Hematopoietic multipotent progenitor cell treated with erythropoietin and hydrocortisone succinate and interleukin-3 and kit ligand, for 6 days (in vitro differentiated cells): ENCODE measurements at regions not wholly inside any gene's neighbourhood (a gene's known extent, or its start where the extent isn't known, plus 50 kb on each side); places are given as distances from the start of the nearest gene placed in this dataset.

Source experiments
- DNase-seq: peaks from one replicate; pipeline ENCODE4 v3.0.0-alpha.2; 2015

DNA sequence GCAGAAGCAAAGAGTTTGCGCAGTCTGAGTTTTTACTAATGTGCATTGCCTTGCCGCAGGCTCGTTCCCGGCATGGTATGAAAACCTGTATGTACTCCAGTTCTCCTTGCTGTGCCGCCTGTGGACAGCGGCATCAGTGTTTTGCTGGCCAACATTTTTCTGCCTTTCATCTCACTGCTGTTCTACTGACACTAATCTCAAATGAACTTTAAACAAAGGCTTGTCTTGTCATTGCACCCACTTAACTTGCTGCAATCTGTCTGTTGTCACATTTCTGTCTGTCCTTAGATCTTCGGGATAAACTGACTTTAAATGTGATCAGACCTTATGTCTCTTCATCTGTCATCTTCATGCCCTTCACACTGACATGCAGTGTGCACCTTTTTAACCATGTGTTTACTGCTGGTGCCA, 71.7 kb upstream of the ZNRF2 start:
- no peak for DNase-seq

GRCh38 chr7:30213637-30214036, 70.8 kb upstream of the ZNRF2 start:
- no peak for DNase-seq

- no peak for DNase-seq
Measured at GRCh38 chr7:30214651-30215137, 69.7 kb upstream of the ZNRF2 start.

GRCh38 chr7:30221764-30222163, 62.6 kb upstream of the ZNRF2 start:
- DNase-seq: no peak

DNA sequence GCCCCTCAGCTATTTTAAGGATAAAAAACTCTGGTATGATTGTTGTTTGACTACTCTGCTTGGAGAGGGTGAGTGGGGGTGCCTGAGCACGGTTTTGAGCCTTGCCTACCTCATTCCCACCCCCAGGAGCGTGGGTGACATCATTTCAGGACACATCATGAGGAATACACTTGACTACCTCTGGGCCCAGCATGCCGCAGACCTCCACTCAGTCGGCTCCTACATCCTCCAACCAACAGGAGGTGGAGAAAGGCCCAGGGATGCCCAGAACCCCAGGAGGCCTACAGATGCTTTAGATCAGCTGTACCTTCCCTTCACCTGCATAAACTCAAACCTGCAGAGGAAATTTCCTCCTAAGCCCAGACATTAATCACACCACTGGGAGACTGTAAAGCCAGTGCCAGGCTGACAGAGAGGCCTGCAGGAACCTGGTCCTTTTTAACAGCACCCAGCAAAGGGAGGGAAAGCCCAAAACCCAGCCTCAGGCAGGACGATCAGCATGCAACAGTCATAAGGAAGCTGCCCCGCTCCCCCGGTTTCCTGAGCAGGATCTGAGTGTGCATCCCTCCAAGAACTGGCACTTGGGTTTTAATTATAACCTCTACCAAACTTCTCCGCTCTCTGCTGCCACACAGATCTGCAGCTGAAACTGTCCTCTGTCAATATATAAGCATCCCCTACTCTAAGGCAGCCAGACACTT, 61.7 kb upstream of the ZNRF2 start:
- DNase-seq: no peak

DNA sequence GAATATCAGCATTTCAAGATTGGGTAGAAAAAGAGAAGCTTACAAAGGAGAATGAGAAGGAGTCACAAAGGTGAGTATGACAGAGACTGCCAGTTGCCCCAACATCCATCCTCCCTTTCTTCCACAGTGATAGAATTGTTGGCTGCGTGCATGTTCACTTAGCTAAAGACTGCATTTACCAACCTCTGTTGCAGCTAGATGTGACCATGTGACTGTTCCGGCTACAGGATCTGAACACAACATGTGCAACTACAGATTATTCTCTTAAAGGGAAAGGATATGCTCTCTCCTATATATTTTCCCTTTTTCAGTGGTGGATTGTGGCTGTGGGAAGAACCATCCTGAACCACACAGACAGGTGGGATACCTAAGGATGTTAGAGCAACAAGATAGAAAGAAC, 60.5 kb upstream of the ZNRF2 start:
- no peak for DNase-seq

- peak; percentile 48 for DNase-seq
Measured at GRCh38 chr7:30224511-30225062, 59.8 kb upstream of the ZNRF2 start.

DNA sequence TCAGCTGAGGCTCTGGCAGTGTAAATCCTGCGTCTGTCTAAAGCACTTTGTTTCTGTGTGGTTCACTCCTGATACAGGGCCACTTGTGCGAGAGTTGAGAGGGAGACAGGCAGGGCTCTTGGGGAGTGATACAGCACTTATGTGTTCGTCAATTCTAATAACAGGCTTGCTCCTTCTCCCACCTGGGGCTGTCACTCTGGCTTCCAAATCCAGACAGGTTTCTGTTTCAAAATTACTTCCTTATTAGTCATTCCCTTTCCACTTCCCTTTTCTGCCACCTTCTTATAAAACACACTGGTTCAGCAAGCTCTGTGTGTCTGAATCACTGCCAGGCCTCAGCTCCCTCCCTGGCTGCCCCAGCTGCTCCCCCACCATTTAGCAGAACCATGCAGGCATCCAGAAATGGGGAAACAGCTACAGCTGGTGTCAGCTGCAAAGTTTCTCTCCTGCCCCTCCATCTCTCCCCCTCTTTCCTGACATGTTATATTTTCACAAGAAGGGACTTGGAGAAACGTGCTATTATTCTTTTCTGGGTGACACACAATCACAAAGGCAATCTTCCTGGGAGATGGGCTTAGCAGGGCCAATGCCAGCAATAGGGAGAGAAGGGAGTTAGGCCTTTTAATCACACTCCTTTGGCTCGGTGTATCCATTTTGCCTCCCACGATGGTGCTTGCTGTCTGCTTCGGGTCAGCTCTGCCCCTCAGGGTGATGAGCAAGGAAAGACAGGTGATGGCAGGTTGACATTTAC, 58.4 kb upstream of the ZNRF2 start:
- peak; percentile 67 for DNase-seq

DNA sequence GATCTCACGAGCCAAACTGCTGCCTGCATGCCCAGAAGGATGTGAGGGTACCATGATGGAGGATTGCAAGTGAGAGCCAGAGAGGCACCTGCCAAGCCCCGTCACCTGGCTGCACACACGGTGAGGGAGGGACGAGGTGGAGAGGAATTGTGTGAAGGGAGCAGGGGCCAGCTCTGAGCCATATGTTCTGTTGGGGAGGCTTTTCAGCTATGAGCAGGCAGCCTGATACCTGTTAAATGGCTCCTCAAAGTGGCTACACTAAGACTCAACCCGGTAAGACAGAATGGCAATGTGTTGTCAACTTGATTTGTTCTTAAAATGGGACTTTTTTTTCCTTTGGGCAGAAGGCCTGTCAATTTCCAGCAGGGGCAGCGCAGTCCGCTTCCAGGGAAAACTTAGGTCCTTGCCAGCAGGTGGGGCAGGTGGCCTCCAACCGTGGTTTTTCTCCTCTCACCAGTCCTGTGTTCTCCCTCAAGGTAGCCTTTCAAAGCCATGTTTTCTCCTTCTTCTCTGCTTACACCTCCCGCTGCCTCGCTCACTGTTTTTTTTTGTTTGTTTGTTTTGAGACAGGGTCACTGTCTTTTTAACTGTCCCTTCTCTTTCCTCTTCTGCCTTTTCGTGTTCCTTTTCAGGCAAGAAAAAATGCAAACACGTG, 57.7 kb upstream of the ZNRF2 start:
- DNase-seq: no peak

DNA sequence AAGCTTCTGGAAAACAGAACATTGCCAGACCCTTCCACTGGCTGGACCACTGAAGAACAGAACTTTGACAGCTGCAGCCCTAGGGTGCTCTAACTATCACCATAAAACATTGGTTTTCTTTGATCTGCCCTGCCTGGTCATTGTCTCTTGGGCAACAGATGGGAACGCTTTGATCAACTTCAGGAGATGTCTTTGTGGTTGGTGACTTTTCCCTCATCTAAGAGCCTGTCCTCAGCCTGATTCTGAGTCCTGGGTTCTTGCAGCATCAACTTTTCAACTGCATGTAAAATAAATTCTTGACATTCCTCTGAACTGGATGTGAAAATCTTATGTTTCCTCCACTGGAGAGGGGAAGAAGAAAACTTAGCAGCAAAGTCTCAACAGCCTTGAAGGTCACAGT, 53.1 kb upstream of the ZNRF2 start:
- DNase-seq: no peak

DNA sequence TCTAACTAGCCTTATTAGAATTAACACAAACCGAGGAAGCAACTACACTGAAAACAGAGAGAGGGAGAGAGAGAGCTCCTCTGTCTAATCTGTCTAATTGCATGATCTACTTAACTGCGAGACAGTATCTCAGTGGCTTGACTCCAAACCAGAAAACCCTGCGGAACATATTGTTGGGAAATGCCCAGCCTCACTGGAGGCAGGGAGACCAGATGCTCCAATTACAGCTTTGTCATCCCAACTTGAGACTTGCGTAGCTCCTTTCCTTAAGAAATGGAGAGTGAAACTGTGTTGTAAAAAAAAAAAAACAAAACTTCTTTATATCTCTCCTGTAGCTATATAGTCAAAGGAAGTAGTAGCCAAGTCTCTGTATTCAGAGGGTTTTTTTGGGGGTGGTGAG, 52.0 kb upstream of the ZNRF2 start:
- DNase-seq: no peak
